Natural killer cell (primary cell): ENCODE measurements at regions not wholly inside any gene's neighbourhood (a gene's known extent, or its start where the extent isn't known, plus 50 kb on each side); places are given as distances from the start of the nearest gene placed in this dataset.

ENCODE experiments used
- ATAC-seq, 3 donors: fragments of 150-1000 bp in 2 of 3; fragments of 200-7000 bp in 1 of 3; cut with Tn5 transposase; 1 replicate in 1 of 3; 2 replicates in 2 of 3; pipeline ENCODE4 v1.10.0; 2021; ENCODE audit warnings: mild to moderate bottlenecking in 2 of 3, moderate library complexity in 2 of 3
- DNase-seq, 2 donors: peaks; one replicate each; pipeline versions ENCODE4 v3.0.0 to v3.0.0-alpha.2; 2013 to 2021; ENCODE audit warnings: mixed read lengths in 1 of 2
- H3K27ac ChIP-seq: one replicate; pipeline ENCODE4 v1.5.1; 2013; ENCODE audit warnings: mild to moderate bottlenecking, low read length
- H3K27me3 ChIP-seq: one replicate; pipeline ENCODE4 v1.6.1; 2013; ENCODE audit warnings: low read length; ENCODE audit not compliant: control insufficient read depth, insufficient read depth
- H3K36me3 ChIP-seq: one replicate; pipeline ENCODE4 v1.6.1; 2013; ENCODE audit warnings: low read length; ENCODE audit not compliant: control insufficient read depth, insufficient read depth
- H3K4me1 ChIP-seq: one replicate; pipeline ENCODE4 v1.6.1; 2013; ENCODE audit warnings: low read length; ENCODE audit not compliant: control insufficient read depth, insufficient read depth
- H3K4me3 ChIP-seq: one replicate; pipeline ENCODE4 v1.5.1; 2013; ENCODE audit warnings: low read length
- H3K9me3 ChIP-seq: one replicate; pipeline ENCODE4 v1.6.1; 2013; ENCODE audit warnings: low read length; ENCODE audit not compliant: control insufficient read depth, insufficient read depth
- H3K27ac Mint-ChIP-seq, 2 donors: one replicate each; pipeline ENCODE4 v1.8.0; 2022; ENCODE audit warnings: mild to moderate bottlenecking in 2 of 2, mixed read lengths in 2 of 2, moderate library complexity in 1 of 2
- H3K27me3 Mint-ChIP-seq, 2 donors: one replicate each; pipeline ENCODE4 v1.8.0; 2022; ENCODE audit warnings: low read depth in 2 of 2, mixed read lengths in 2 of 2
- H3K36me3 Mint-ChIP-seq: one replicate; pipeline ENCODE4 v1.8.0; 2022; ENCODE audit warnings: mixed read lengths
- H3K4me1 Mint-ChIP-seq, 2 donors: one replicate each; pipeline ENCODE4 v1.8.0; 2022; ENCODE audit warnings: mixed read lengths in 2 of 2
- H3K4me3 Mint-ChIP-seq: one replicate; pipeline ENCODE4 v1.8.0; 2022; ENCODE audit warnings: mild to moderate bottlenecking, moderate library complexity, mixed read lengths
- H3K9me3 Mint-ChIP-seq, 2 donors: one replicate each; pipeline ENCODE4 v1.8.0; 2022; ENCODE audit warnings: mixed read lengths in 2 of 2
- WGBS: methylation state at CpG from one replicate; pipeline ENCODE4 v1.1.7; 2013; ENCODE audit warnings: missing lambda C conversion rate; ENCODE audit not compliant: insufficient coverage; 5-methylcytosine and 5-hydroxymethylcytosine counted together
- intact Hi-C: fragments of 100-400 bp; cut with micrococcal nuclease; formaldehyde crosslinking; loops from one replicate; pipeline ENCODE4 v1.14.2; 2022
- TF ChIP-seq, protein P1 (sequence below): fragments of 200-600 bp; IDR thresholded peaks from one replicate; pipeline ENCODE4 v1.8.0; 2022; ENCODE audit warnings: antibody characterized with exemption

DNA sequence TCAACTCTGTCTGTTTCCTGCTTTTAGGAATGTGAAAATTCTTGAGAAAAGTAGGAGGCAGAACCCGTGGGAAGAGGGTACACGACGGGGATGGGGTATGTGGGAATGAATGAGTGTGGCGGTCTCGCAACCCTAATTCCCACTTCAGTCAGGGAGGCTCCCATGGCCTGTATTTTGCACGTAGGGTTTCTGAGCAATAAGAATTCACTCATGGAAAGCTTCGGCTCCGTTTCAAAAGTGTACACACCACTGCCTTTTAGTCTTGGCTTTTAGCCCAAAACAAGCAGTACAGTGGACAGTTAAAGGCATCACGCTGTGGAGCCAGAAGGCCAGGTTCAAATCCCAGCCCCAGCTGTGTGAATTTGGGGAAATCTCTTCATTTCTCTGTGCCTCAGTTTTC, 116.7 kb downstream of the MN1 start:
- Histone ChIP-seq H3K27me3 (no peaks in the 10 kb centered on the region), H3K36me3 (no peaks in the 10 kb centered on the region), H3K27ac (no peak overlapping the region), H3K4me3 (no peak overlapping the region), H3K4me1 (no peaks in the 10 kb centered on the region), H3K9me3 (no peaks in the 10 kb centered on the region)
- no peak for DNase-seq
- H3K4me1 Mint-ChIP-seq: no peaks in the 10 kb centered on the region
- intact Hi-C loops: no loop called here
- no peak overlapping the region for H3K4me3 Mint-ChIP-seq
- WGBS: 90% methylated on average over 9 of the region's 9 CpGs
- no peaks in the 10 kb centered on the region for H3K36me3 Mint-ChIP-seq
- ATAC-seq: no peak
- peaks cover under 1 to 5% of the 10 kb centered on the region in 2 donors for H3K27me3 Mint-ChIP-seq
- no peaks in the 10 kb centered on the region for H3K9me3 Mint-ChIP-seq
- TF ChIP-seq, protein P1, sequence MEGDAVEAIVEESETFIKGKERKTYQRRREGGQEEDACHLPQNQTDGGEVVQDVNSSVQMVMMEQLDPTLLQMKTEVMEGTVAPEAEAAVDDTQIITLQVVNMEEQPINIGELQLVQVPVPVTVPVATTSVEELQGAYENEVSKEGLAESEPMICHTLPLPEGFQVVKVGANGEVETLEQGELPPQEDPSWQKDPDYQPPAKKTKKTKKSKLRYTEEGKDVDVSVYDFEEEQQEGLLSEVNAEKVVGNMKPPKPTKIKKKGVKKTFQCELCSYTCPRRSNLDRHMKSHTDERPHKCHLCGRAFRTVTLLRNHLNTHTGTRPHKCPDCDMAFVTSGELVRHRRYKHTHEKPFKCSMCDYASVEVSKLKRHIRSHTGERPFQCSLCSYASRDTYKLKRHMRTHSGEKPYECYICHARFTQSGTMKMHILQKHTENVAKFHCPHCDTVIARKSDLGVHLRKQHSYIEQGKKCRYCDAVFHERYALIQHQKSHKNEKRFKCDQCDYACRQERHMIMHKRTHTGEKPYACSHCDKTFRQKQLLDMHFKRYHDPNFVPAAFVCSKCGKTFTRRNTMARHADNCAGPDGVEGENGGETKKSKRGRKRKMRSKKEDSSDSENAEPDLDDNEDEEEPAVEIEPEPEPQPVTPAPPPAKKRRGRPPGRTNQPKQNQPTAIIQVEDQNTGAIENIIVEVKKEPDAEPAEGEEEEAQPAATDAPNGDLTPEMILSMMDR: no peak
- H3K27ac Mint-ChIP-seq: no peak overlapping the region

- Histone ChIP-seq H3K4me1 (no peaks in the 10 kb centered on the region), H3K36me3 (no peaks in the 10 kb centered on the region), H3K27me3 (no peaks in the 10 kb centered on the region), H3K4me3 (no peak overlapping the region), H3K9me3 (no peaks in the 10 kb centered on the region), H3K27ac (no peak overlapping the region)
- no peak overlapping the region for H3K27ac Mint-ChIP-seq
- 88% methylated on average over 5 of the region's 5 CpGs for WGBS
- H3K9me3 Mint-ChIP-seq: no peaks in the 10 kb centered on the region
- no peaks in the 10 kb centered on the region for H3K4me1 Mint-ChIP-seq
- intact Hi-C loops: no loop called here
- H3K4me3 Mint-ChIP-seq: no peak overlapping the region
- ATAC-seq: no peak
- TF ChIP-seq, protein P1: no peak
- no peaks in the 10 kb centered on the region for H3K36me3 Mint-ChIP-seq
- DNase-seq: no peak
- H3K27me3 Mint-ChIP-seq: peaks cover 0 to 3% of the 10 kb centered on the region in 2 donors
These were observed 116.0 kb downstream of the MN1 start for GRCh38 chr22:27685515-27685914.

DNA sequence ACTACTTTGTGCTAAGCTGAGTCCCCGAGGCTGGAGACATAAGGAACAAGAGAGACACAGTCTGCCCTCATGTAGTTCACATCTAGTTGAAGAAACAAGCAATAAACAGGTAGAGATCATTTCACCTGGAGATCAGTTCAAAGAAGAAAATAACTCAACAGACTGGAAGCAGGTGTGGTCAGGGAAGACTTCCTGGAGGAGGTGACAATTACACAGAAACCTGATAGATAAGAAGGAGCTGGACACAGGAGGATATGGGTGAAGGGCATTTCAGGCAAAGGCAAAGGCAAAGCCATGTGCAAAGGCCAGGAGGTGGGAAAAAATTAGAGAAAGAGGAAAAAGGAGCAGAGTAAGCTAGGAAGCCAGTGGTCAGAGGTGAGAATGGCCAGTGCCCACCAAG, 115.6 kb downstream of the MN1 start:
- no peak overlapping the region for H3K27ac ChIP-seq
- Mint-ChIP-seq H3K36me3 (no peaks in the 10 kb centered on the region), H3K9me3 (no peaks in the 10 kb centered on the region), H3K27me3 (peaks cover 0 to 3% of the 10 kb centered on the region in 2 donors), H3K4me3 (no peak overlapping the region), H3K4me1 (no peaks in the 10 kb centered on the region), H3K27ac (no peak overlapping the region)
- WGBS: 82% methylated on average over 1 of the region's 1 CpG
- H3K4me1 ChIP-seq: no peaks in the 10 kb centered on the region
- no peak overlapping the region for H3K4me3 ChIP-seq
- H3K27me3 ChIP-seq: no peaks in the 10 kb centered on the region
- no peaks in the 10 kb centered on the region for H3K36me3 ChIP-seq
- H3K9me3 ChIP-seq: no peaks in the 10 kb centered on the region
- DNase-seq: no peak
- intact Hi-C loops: no loop called here
- ATAC-seq: no peak
- TF ChIP-seq, protein P1: no peak

- H3K9me3 ChIP-seq: no peaks in the 10 kb centered on the region
- no peaks in the 10 kb centered on the region for H3K4me1 Mint-ChIP-seq
- no peaks in the 10 kb centered on the region for H3K27me3 ChIP-seq
- DNase-seq (no peak), ATAC-seq (no peak)
- peaks cover 0 to 6% of the 10 kb centered on the region in 2 donors for H3K27me3 Mint-ChIP-seq
- 82% methylated on average over 10 of the region's 10 CpGs for WGBS
- H3K36me3 ChIP-seq: no peaks in the 10 kb centered on the region
- H3K4me3 ChIP-seq: no peak overlapping the region
- TF ChIP-seq, protein P1: no peak
- no peak overlapping the region for H3K27ac ChIP-seq
- H3K27ac Mint-ChIP-seq: no peak overlapping the region
- H3K4me3 Mint-ChIP-seq: no peak overlapping the region
- H3K36me3 Mint-ChIP-seq: no peaks in the 10 kb centered on the region
- no peaks in the 10 kb centered on the region for H3K9me3 Mint-ChIP-seq
- no peaks in the 10 kb centered on the region for H3K4me1 ChIP-seq
- intact Hi-C loops: no loop called here
These were observed 115.0 kb downstream of the MN1 start for GRCh38 chr22:27686534-27686933.
